ENCODE measurements at regions not wholly inside any gene's neighbourhood (a gene's known extent, or its start where the extent isn't known, plus 50 kb on each side); places are given as distances from the start of the nearest gene placed in this dataset.

DNA sequence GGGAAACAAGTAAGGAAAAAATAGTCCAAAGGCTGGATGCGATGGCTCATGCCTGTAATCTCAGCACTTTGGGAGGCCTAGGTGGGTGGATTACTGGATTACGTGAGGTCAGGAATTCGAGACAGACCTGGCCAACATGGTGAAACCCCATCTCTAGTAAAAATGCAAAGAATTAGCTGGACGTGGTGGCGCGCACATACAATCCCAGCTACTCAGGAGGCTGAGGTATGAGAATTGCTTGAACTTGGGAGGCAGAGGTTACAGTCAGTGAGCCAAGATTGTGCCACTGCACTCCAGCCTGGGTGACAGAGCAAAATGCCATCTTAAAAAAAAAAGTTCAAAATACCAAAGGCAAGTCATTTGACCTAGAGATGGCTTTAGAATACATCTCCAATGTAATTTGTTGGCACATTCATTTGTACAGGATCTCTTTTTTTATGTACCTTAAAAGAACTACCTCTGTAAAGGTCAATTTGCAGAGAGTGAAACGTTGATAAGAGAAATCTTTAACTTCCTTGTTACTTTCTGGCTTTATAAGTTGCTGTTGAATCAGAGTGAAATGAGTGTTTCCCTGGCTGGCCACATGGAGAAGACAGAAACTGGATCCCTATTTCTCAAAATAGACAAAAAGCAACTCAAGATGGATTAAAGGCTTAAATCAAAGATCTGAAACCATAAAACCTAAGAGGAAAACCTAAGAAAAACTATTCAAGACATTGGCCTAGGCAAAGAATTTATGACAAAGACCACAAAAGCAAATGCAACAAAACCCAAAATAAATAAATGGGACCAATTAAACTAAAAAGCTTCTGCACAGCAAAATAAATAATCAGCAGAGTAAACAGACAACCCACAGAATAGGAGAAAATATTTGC lies 260.7 kb downstream of the KLF6 start:
- DNase-seq (ENCODE audit: low read depth, low spot score) = no peak

DNA sequence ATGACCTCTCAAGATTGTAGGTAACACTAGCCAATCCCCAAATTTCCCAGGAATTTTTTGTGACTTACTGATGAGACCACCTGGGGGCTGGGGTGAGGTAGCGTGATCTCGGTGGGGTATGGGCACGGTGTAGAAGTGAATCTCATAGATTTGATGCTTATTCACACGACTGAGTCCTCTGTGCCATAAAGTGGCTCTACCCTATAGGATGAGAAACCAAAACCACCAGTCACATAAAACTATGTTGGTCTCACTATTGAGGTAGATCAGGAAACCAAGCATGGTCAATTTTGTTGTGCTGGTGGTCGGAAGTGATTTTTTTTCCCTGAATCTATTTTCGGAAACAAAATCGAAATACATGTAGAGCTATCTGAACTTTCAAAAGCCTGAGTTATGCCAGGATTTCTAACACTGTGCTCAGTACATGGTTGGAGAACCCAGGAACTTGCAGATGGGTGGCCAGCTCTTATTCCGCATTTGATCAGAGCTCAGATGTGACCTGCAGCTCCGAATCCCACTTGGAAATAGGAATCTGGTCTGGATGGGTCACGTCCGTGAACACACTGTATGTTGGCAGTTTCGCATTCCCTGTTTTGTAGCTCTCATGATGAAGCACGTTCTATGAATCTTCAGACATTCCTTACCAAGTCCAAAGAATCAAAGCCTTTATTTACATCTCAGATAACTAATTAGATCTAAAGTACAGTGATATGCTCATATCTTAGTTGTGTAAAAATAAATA lies 261.5 kb downstream of the KLF6 start:
- no peak for DNase-seq (ENCODE audit: low read depth, low spot score)

DNA sequence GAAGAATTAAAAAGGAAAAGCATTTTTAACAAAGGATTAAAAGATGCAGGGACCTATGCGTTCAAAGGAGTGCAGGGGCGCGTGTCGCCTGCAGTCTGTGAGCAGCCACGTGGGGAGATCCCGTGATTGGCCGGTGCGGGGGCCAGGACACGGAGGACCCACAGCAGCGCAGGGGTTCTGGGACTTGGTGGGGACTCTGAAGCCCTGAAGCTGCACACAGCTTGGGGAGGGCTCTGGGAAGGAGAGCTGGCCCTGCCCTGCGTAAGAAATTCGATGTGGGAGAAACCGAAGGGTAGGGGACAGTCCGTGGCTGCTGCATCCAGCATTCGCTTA lies 268.1 kb downstream of the KLF6 start:
- no peak for DNase-seq (ENCODE audit: low read depth, low spot score)

DNA sequence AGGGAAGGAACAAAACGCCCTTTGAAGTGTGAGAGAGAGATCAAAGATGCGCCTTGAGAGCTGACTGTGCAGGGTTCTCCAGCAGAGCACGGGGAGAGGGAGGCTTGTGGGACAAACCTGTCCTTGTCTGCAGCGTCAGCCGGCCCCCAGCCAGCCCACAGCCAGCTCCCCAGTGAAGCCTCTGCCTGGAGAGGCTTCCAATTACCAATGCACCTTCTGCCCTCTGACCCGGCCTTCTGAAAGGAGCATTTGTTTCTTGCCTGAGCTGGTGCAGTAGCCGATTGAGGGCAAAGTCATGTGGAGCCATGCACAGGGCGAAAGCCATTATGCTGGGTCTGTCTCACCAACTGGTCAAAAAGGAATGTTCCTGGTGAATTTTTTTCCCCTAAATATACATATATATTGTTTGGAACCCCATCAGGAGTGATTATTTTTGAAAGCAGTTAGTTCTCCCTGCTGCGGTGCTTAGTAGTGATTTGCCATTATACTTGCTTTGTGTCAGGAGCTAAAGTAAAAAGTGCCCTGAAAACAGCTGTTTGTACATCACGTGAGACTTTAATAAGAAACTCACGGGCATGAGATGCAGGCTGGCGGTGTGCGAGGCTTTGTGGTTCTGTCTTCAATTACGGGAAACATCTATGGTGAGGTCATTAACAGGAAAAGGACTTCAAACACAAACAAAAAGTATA lies 268.6 kb downstream of the KLF6 start:
- no peak for DNase-seq (ENCODE audit: low read depth, low spot score)

DNA sequence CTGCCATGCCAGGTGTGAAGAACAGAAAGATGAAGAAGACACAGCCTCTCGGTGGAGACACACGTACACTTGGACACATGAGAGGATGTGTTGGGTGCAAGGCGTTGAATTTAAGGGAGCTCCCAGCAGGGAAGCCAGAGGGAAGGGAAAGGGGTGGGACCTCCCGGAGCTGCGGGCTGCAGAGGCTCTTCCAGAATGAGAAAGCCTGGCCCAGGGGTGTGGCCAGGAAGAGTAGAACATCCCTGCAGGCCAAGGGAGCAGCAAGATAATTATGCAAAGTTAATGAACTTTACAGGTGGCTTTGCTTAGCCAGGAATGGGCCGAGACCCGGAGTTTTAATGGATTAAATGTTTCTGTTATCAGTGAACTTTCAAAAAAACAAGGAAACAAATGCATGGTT lies 270.3 kb downstream of the KLF6 start:
- no peak for DNase-seq (ENCODE audit: low read depth, low spot score)

DNA sequence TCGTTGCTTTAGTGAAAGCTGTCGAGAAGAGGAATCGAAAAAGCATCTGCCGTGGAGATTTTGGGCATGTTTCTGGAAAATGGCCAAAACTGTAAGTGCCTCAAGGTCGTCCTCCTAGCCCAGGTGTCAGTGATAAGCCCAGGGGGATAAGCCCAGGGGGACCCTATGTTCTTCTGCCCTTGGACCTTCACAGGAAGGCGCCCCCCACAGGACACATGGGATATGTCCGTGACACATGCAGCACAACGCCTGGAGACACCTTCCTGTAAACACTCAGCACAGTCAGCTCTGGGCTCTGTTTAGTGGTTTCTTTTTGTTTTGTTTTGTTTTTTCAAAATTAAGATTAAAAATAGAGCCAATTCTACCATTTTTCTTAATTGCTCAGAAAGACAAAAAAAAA lies 272.7 kb downstream of the KLF6 start:
- no peak for DNase-seq (ENCODE audit: low read depth, low spot score)

DNA sequence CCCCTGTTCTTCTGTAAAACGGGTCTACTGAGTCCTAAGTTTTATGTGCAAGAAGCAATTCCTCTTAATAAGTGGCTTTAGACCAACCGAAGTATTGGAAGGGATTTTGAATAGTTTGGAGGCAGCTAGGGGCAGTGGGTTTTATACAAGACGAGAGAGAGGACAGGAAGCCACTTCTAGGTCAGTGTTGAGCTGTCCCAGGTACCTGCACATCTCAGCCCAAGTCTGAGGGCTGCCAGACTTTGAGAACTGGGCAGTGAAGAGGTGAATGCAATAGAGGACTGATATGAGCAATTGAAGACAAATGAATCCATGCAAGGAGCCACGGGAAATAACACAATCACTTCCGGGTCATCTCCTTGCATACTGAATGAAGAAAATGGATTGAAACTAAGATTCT lies 273.5 kb downstream of the KLF6 start:
- DNase-seq (ENCODE audit: low read depth, low spot score) = no peak

DNA sequence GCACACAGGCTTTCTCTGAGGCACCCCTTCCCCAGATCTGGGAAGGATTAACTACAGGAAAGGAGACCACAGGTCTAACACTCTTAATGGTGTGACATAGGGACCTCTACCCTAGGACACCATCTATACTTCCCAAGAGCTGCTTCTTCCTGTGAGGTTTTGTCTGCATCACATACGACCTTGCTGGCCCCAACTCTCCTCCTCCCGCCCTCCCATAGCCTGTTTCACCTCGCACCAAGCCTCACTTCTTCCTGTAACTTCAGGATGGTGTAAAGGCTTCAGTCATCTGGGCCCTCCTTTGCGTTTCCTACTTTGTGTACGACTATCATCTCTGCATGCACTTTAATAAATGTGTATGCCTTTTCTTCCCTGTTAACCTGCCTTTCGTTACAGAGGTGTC lies 274.3 kb downstream of the KLF6 start:
- DNase-seq (ENCODE audit: low read depth, low spot score) = no peak

DNA sequence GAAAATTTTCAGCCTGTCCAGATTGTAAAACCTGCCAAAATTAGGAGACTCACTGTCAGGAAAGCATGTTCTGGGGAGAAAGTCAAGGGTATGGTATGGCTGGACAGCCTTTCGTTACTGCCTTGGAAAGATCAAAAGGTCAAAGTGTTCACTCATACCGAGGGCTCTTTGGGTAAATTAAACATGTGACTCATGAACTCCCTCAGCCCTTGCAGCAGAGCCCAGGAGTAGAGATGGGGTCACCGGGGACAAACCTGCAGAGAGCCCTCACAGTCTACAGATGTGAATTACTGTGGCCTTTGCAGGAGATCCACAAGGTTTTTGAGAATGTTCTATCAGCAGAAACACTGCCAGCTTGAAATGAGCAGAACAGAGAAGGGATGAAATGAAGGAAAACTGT lies 275.7 kb downstream of the KLF6 start:
- DNase-seq (ENCODE audit: low read depth, low spot score) = no peak

DNA sequence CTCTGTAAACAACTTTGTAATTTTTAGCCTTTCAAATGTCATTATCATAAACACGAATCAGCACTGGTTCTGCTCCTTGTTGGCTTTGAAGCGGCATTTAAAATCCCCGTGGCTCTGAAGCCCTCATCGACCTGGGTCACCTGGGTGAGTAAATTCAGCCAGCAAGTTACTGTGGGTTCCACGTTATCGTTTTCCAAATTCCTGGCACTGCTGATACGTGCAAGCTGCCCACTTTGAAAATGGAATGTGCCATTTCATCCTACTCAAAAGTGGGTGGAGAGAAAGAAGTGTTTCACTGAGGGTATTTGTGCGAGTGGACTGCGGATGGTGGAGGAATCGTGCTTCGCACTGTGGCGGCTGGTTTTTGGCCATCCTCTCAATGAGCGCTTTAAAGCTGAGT lies 281.7 kb downstream of the KLF6 start:
- no peak for DNase-seq (ENCODE audit: low read depth, low spot score)

DNA sequence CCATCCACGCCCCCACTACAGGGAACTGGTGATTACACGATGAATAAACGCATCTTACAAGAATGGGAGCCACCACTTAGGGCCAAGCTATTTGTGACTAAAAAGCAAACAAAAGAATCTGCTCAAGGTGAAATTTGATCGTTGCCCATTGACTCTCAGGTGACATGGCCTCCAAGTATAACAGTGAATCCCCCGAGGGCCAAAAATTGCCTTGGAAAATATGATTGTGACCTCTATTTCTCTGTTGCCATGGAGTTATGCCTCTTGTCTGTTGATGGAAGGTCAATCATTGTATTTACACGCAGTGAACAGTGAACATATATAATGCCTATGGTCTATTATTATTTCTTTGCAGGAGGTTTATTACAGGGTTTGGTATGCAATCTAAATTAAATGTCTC lies 282.3 kb downstream of the KLF6 start:
- no peak for DNase-seq (ENCODE audit: low read depth, low spot score)

DNA sequence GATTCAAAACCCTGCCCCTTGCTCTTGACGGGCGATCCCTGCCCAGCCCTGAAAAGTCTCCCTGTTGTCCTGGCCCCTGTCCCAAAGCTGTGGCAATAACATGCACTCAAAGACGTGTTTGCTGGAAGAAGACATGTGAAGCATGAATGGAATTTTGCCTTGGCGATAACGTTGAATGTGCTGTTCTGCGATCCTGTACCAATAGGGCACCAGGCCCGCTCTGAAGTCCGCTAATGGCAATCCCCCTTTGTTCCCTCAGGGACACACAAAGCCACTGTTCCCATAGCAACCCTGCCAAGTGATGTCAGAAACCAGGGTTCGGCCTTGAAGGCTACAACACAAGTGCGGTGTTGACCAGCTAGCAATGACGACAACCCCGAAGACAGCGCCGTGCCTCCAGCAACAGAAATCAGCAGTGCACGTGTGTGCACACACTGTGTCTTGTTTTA lies 284.6 kb downstream of the KLF6 start:
- no peak for DNase-seq (ENCODE audit: low read depth, low spot score)

DNA sequence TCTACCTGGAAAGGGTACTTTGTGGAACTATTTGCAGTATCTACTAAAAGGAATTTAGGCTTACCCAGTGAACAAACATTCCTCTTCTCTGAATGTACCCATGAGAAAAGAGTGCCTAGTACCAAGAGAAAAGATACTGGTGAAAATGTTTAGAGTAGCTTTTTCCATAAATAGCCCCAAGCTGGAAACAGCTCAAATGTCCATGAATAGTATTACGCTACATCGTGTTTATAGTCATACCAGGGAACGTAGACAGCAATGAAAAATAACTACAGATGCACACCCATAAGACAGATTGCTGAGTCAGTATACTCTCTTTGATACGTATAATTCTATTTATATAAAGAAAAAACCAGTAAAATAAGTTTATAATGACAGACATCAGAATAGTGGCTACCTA lies 285.9 kb downstream of the KLF6 start:
- DNase-seq (ENCODE audit: low read depth, low spot score) = no peak

DNA sequence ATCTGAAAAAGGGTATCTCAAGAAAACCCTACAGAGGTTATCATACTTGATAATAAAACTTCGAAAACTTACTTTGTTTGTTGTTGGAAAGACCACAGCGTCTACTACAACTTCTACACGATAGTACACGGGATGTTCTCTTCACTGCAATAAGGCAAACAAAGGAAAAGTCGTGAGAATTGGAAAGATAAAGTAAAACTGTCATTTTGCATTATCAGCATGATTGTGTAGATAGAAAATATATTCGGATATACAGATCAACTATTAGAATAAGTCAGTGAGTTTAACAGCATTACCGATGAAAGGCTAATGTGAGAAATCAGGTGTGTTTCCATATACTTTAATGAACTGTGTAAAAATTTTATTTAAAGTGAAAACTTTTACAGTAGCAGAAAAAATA lies 287.4 kb downstream of the KLF6 start:
- DNase-seq (ENCODE audit: low read depth, low spot score) = no peak

DNA sequence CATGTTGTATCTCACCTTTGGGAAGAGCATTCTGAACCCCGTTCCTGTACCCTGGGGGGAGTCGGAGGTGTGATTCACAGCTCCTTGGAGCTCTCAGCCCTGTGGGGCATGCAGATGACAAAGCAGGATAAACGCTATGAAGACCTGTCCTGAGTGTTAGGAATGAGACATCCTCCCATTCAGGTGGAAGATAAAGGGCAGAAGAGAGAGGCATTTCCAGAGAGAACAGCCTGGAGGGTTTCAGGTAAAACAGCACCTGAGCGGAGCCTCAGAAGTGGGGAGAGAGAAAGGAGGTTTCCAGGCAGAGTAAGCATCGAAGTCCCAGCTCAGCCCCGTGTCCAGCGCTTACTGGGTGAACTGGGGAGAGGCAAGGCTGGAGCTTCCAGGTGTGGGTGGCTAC lies 288.9 kb downstream of the KLF6 start:
- DNase-seq (ENCODE audit: low read depth, low spot score) = no peak

DNA sequence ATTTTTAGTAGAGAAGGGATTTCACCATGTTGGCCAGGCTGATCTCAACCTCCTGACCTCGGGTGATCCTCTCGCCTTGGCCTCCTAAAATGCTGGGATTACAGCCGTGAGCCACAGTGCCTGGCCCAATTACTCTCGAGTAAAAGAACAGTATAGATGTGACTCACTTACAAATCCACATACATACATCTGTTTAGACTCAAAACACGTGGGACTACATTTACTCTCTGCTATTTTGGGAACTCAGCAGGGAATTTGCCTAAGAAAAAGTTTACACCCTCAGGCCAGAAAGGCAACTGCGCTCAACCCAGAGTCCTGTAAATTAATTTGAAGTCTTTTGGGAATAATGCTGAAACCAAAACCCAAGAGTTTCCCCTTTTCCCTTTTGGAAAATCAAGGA lies 289.7 kb downstream of the KLF6 start:
- DNase-seq (ENCODE audit: low read depth, low spot score) = no peak

DNA sequence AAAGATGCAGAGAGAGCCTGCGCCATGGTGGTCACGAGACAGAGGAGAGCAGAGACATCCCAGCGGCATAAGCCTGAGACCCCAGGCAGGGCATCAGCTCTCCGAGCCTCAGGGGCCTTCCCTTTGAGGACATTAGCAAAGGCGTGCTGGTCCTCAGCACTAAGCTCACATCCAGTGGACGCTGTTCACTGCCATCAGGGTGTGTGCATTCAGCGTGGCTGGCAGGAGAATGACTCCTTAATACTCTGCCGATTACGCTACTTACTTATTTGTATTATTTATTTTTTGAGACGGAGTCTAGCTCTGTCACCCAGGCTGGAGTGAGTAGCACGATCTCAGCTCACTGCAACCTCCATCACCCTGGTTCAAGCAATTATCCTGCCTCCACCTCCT lies 290.2 kb downstream of the KLF6 start:
- DNase-seq (ENCODE audit: low read depth, low spot score) = no peak

DNA sequence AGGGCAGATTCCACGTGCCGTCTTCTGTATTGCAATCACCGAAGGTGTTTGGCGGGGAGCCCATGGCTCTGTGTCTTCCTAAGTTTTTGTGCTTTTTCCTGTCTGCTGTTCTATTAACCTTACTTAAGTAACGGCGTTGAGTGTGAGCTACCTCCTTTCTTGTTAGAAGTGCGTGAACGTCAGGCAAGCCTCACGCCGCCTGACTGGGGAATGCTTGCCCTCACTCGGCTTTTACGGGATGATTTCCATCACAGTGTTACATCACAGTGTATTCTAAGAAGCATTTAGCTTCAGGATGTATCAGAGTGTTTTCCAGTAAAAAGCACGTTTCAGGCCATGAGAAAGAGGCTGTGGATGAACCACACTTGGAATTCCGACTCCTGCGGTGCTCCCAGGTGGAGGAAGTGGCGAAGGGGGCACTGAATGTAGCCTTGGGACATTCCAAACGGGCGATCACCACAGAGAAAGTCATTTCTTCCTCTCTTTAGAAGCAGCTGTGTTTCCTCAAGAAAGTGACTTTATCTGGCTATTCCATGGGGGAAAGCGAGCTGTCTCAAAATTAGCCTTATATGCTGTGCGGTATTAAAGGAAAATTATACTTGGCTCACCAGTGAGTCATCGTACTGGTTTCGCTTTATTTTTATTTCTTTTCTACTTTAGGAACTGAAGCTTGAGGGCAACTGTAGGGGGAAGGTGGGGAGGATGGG lies 290.7 kb downstream of the KLF6 start:
- DNase-seq (ENCODE audit: low read depth, low spot score) = no peak

DNA sequence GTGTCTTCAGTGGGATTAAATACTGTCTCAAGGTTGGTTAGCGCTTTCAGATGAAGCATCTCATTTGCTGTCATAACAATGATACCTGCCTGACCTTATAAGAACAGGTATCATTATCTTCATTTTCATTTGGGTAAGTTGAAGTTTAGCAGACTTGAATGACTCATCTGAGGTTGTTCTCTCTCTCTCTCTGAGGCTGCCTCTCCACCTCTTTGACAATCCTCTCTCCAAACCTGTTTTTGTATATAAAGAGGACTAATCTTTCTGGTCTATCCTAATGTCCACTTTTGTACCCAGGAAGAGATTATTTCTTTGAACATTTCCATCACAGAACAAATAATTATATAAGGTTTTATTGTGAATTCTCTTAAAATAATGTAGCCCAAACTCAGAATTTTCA lies 291.4 kb downstream of the KLF6 start:
- DNase-seq (ENCODE audit: low read depth, low spot score) = no peak

DNA sequence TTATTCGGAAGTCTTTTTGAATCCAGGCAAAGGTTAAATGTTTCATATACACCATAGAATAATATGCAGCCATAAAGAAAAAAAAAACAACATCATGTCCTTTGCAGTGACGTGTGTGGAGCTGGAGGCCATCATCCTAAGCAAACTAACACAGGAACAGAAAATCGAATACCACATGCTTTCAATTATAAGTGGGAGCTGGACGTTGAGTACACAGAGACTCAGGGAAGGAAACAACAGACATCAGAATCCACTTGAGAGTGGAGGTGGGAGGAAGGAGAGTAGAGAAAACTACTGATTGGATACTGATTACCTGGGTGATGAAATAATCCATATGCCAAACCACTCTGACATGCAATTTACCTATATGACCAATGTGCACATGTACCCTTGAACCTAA lies 293.4 kb downstream of the KLF6 start:
- no peak for DNase-seq (ENCODE audit: low read depth, low spot score)

DNA sequence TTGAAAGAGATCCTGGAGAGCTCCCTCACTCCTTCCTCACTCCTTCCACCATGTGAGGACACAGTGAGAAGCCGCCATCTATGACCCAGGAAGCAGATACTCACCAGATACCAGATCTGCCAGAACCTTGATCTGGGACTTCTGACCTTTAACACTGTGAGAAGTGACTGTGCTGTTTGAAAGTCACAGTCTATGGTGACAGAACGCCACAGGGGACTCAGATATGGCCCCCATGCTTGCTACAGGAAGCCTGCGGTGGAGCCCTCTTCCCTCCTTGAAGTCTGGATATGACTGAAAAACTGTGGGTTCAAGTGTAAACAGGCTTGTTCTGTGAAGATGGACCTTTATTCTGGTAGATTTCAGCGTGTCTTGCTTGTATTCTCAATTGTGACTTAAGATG lies 297.8 kb downstream of the KLF6 start:
- DNase-seq (ENCODE audit: low read depth, low spot score) = no peak

Measured in activated CD4-positive, CD25-positive, alpha-beta regulatory T cell treated with anti-CD3 and anti-CD28 coated beads, Interleukin-2, amount 50 U/mL, for 16 hours (primary cell).